Transverse colon (tissue), 4 donors: ENCODE measurements at regions not wholly inside any gene's neighbourhood (a gene's known extent, or its start where the extent isn't known, plus 50 kb on each side); places are given as distances from the start of the nearest gene placed in this dataset.

ENCODE experiments used
- DNase-seq: peaks from one replicate; pipeline ENCODE4 v3.0.0-alpha.2; 2019
- H3K27ac ChIP-seq, 4 donors: fragments of 200-600 bp; sonication (generic); 2 replicates each; pipeline ENCODE4 v1.5.1; 2016 to 2018; ENCODE audit warnings: inconsistent platforms in 4 of 4
- H3K27me3 ChIP-seq: fragments of 200-600 bp; sonication (generic); 2 replicates; pipeline ENCODE4 v1.5.1; 2017; ENCODE audit warnings: inconsistent platforms
- H3K36me3 ChIP-seq, 4 donors: fragments of 200-600 bp; sonication (generic); 2 replicates each; pipeline ENCODE4 v1.5.1; 2017 to 2019; ENCODE audit warnings: inconsistent platforms in 4 of 4
- H3K4me1 ChIP-seq, 4 donors: fragments of 200-600 bp; sonication (generic); 2 replicates each; pipeline ENCODE4 v1.5.1; 2017 to 2020; ENCODE audit warnings: inconsistent platforms in 4 of 4
- H3K4me3 ChIP-seq, 4 donors: fragments of 200-600 bp; sonication (generic); 1 replicate in 1 of 4; 2 replicates in 3 of 4; pipeline versions ENCODE4 v1.5.1 to v1.6.1; 2017 to 2019; ENCODE audit warnings: inconsistent platforms in 4 of 4
- H3K9me3 ChIP-seq, 2 donors: fragments of 200-600 bp; sonication (generic); 2 replicates each; pipeline ENCODE4 v1.5.1; 2017 to 2019; ENCODE audit warnings: inconsistent platforms in 2 of 2
- CTCF ChIP-seq, 5 experiments: fragments of 200-600 bp in 3 of 5; fragments of 450-650 bp in 2 of 5; sonication (generic) in 3 of 5; IDR thresholded peaks; 1 replicate in 2 of 5; 2 replicates in 3 of 5; pipeline ENCODE4 v1.5.1; 2016 to 2017; ENCODE audit warnings: antibody characterized with exemption in 5 of 5, inconsistent platforms in 3 of 5, mild to moderate bottlenecking in 2 of 5, moderate library complexity in 1 of 5
- EP300 ChIP-seq: sonication (generic); formaldehyde crosslinking; IDR thresholded peaks from one replicate; pipeline ENCODE4 v1.6.1; 2017; ENCODE audit warnings: antibody characterized with exemption, low read depth
- POLR2A ChIP-seq: fragments of 450-650 bp; IDR thresholded peaks from one replicate; pipeline ENCODE4 v1.6.1; 2016; ENCODE audit warnings: antibody characterized with exemption, mild to moderate bottlenecking, moderate library complexity
- POLR2AphosphoS5 ChIP-seq, 3 donors: sonication (generic); formaldehyde crosslinking; IDR thresholded peaks; one replicate each; pipeline ENCODE4 v1.6.1; 2016; ENCODE audit warnings: antibody characterized with exemption in 3 of 3
- WGBS, 2 donors: methylation state at CpG; one replicate each; pipeline ENCODE4 v1.1.5; 2018; ENCODE audit warnings: low coverage in 1 of 2; 5-methylcytosine and 5-hydroxymethylcytosine counted together
- in situ Hi-C, 4 donors: fragments of 200-750 bp; cut with MboI; loops; one replicate each; pipeline versions ENCODE4 v1.15.0 to v1.15.1; 2017; ENCODE audit warnings: low sequenced_read_pairs in 3 of 4, low pct_ligation_motif_present in 1 of 4, low pct_unique_long_range_greater_than_20kb in 1 of 4
- intact Hi-C: fragments of 100-400 bp; cut with DNase I; formaldehyde crosslinking; loops from one replicate; pipeline ENCODE4 v1.15.1; 2023; ENCODE audit warnings: low total_unique reads

- intact Hi-C loops (loop anchor here (5.0 kb wide), 1 partner anchor 518 kb away; no protein-coding TSS in a partner anchor), in situ Hi-C loops (loop anchor here (10.0 to 25.0 kb wide), 6 partner anchors 188 to 515 kb away; no protein-coding TSS in a partner anchor)
- Histone ChIP-seq H3K4me1 (no peaks in the 10 kb centered on the region), H3K36me3 (no peaks in the 10 kb centered on the region), H3K27me3 (no peaks in the 10 kb centered on the region), H3K4me3 (no peak overlapping the region), H3K27ac (no peak overlapping the region), H3K9me3 (no peaks in the 10 kb centered on the region)
- WGBS, 2 donors = 93 to 97% methylated on average over 9 of the region's 9 CpGs
- TF ChIP-seq POLR2A = no peak
- TF ChIP-seq EP300 = no peak
- no peak for TF ChIP-seq POLR2AphosphoS5 (IDR thresholded peaks at IDR 0.05)
- no peak for TF ChIP-seq CTCF (IDR thresholded peaks at IDR 0.05)
- DNase-seq = no peak
Observed at GRCh38 chr10:23999445-23999844, 209.5 kb upstream of the KIAA1217 start.

- H3K9me3 ChIP-seq = no peaks in the 10 kb centered on the region
- H3K36me3 ChIP-seq = no peaks in the 10 kb centered on the region
- DNase-seq = no peak
- intact Hi-C loops (no loop called here), in situ Hi-C loops (loop anchor here in 1 of 4 donors (10.0 kb wide), 1 partner anchor 194 kb away; no protein-coding TSS in a partner anchor)
- no peaks in the 10 kb centered on the region for H3K4me1 ChIP-seq
- TF ChIP-seq POLR2AphosphoS5 (IDR thresholded peaks at IDR 0.05) (no peak), EP300 (no peak), POLR2A (no peak), CTCF (IDR thresholded peaks at IDR 0.05) (no peak)
- H3K27me3 ChIP-seq = no peaks in the 10 kb centered on the region
- no peak overlapping the region for H3K4me3 ChIP-seq
- WGBS, 2 donors = 70 to 78% methylated on average over 2 to 8 of the region's 8 CpGs
- H3K27ac ChIP-seq = no peak overlapping the region
Observed at GRCh38 chr10:24000271-24000813, 208.6 kb upstream of the KIAA1217 start.

GRCh38 chr10:24006741-24007140 is 202.2 kb upstream of the KIAA1217 start:
- Histone ChIP-seq H3K4me3 (no peak overlapping the region), H3K36me3 (no peaks in the 10 kb centered on the region), H3K27ac (no peak overlapping the region), H3K9me3 (no peaks in the 10 kb centered on the region), H3K27me3 (no peaks in the 10 kb centered on the region), H3K4me1 (no peaks in the 10 kb centered on the region)
- intact Hi-C loops = no loop called here
- in situ Hi-C loops = loop anchor here in 1 of 4 donors (10.0 kb wide), 1 partner anchor 188 kb away; no protein-coding TSS in a partner anchor
- WGBS, 2 donors = 72 to 77% methylated on average over 5 of the region's 5 CpGs
- no peak for TF ChIP-seq POLR2AphosphoS5 (IDR thresholded peaks at IDR 0.05)
- TF ChIP-seq EP300 = no peak
- TF ChIP-seq POLR2A = no peak
- TF ChIP-seq CTCF (IDR thresholded peaks at IDR 0.05) = no peak
- no peak for DNase-seq

- TF ChIP-seq CTCF (IDR thresholded peaks at IDR 0.05) (no peak), POLR2AphosphoS5 (IDR thresholded peaks at IDR 0.05) (no peak), EP300 (no peak), POLR2A (no peak)
- WGBS, 2 donors = 79 to 85% methylated on average over 3 of the region's 3 CpGs
- Histone ChIP-seq H3K4me3 (no peak overlapping the region), H3K27ac (no peak overlapping the region), H3K9me3 (no peaks in the 10 kb centered on the region), H3K4me1 (no peaks in the 10 kb centered on the region), H3K36me3 (no peaks in the 10 kb centered on the region), H3K27me3 (no peaks in the 10 kb centered on the region)
- DNase-seq = no peak
- in situ Hi-C loops (loop anchor here in 1 of 4 donors (10.0 kb wide), 1 partner anchor 187 kb away; no protein-coding TSS in a partner anchor), intact Hi-C loops (no loop called here)
Observed at GRCh38 chr10:24007359-24007758, 201.6 kb upstream of the KIAA1217 start.
